ENCODE measurements at regions not wholly inside any gene's neighbourhood (a gene's known extent, or its start where the extent isn't known, plus 50 kb on each side); places are given as distances from the start of the nearest gene placed in this dataset.
A peak's percentile ranks its signal among the peaks of the same experiment; 100 is the strongest.

- no peak overlapping the region for H3K27ac ChIP-seq (ENCODE audit: low read depth in 2 of 2, low read length in 1 of 2)
- 72% methylated on average over 1 of the region's 1 CpG for WGBS (ENCODE audit: low lambda C conversion rate)
- no peaks in the 10 kb centered on the region; a peak in 2 of 4 replicates for H3K4me1 ChIP-seq (ENCODE audit: control insufficient read depth in 1 of 2, insufficient read depth in 2 of 2, low read depth in 1 of 2, low read length in 1 of 2)
- no peak overlapping the region for H3K4me2 ChIP-seq
- CTCF ChIA-PET = interaction anchor here (0.6 to 4.2 kb wide), 21 partner anchors 9 to 519 kb away, joined by 3 to 30 read pairs (median 3); partner anchors contain the start of gene DACT1
- H3K9me3 ChIP-seq = no peaks in the 10 kb centered on the region
- H3K4me3 ChIP-seq (ENCODE audit: low read depth in 2 of 2, low read length in 1 of 2) = no peak overlapping the region; a peak in 1 of 4 replicates
- DNase-seq = peak; percentile 8
- no peaks in the 10 kb centered on the region for H3K79me2 ChIP-seq (ENCODE audit: insufficient read depth)
- no peaks in the 10 kb centered on the region for H3F3A ChIP-seq (replicated peaks; ENCODE audit: insufficient read depth)
- H3K27me3 ChIP-seq (ENCODE audit: insufficient read depth) = no peaks in the 10 kb centered on the region
- H3K9me2 ChIP-seq = no peaks in the 10 kb centered on the region
- no peak overlapping the region for H3K9ac ChIP-seq
- no peaks in the 10 kb centered on the region for H3K36me3 ChIP-seq (replicated peaks in 1 of 2; ENCODE audit: control insufficient read depth in 1 of 2, insufficient read depth in 2 of 2, low read length in 1 of 2)
- POLR2A ChIA-PET = no interaction called here
- H2AFZ ChIP-seq (ENCODE audit: low read depth) = no peak overlapping the region
- TF ChIP-seq SIN3A (IDR thresholded peaks at IDR 0.05; ENCODE audit: borderline replicate concordance, low read depth, low read length) = no peak
- peak; percentile 14; the same call in 1 of the 2 replicates for TF ChIP-seq SMC3 (IDR thresholded peaks at IDR 0.05; ENCODE audit: low read depth, low read length)
- TF ChIP-seq IRF3 (IDR thresholded peaks at IDR 0.05; ENCODE audit: low read depth, low read length) = no peak
- TF ChIP-seq TAF1 (IDR thresholded peaks at IDR 0.05; ENCODE audit: borderline replicate concordance, low read depth, low read length) = no peak
- peak; percentile 60 for TF ChIP-seq RAD21 (IDR thresholded peaks at IDR 0.05; ENCODE audit: low read length)
- TF ChIP-seq ELF1 (IDR thresholded peaks at IDR 0.05) = no peak
- TF ChIP-seq MXI1 (IDR thresholded peaks at IDR 0.05; ENCODE audit: low read depth, low read length) = no peak
- no peak for TF ChIP-seq GABPA (IDR thresholded peaks at IDR 0.05; ENCODE audit: low read depth)
- TF ChIP-seq TEAD4 (IDR thresholded peaks at IDR 0.05; ENCODE audit: borderline replicate concordance, insufficient read depth) = no peak
- no peak for TF ChIP-seq ZBTB33 (IDR thresholded peaks at IDR 0.05; ENCODE audit: borderline replicate concordance, low read depth)
- no peak for TF ChIP-seq FOSL2 (IDR thresholded peaks at IDR 0.05; ENCODE audit: borderline replicate concordance, low read depth)
- TF ChIP-seq FOXJ3 (CRISPR knock-in tag; IDR thresholded peaks at IDR 0.05) = no peak
- TF ChIP-seq REST (IDR thresholded peaks at IDR 0.05; ENCODE audit: low read depth, low read length) = no peak
- no peak for TF ChIP-seq TCF12 (IDR thresholded peaks at IDR 0.05)
- peak; percentile 62 for TF ChIP-seq CTCF (IDR thresholded peaks at IDR 0.05)
- H4K20me1 ChIP-seq (ENCODE audit: insufficient read depth) = no peaks in the 10 kb centered on the region
Observed at GRCh38 chr14:59020382-59020781, 168.1 kb upstream of the DAAM1 start.
